ENCODE measurements at regions not wholly inside any gene's neighbourhood (a gene's known extent, or its start where the extent isn't known, plus 50 kb on each side); places are given as distances from the start of the nearest gene placed in this dataset.
"Not testable (repeated sequence)": the region's sequence is repeated elsewhere in the genome, so short reads cannot be mapped to it uniquely, and the experiment has no call there.

- DNase-seq, result no peak
These were observed 492.0 kb upstream of the MAGEB18 start for GRCh38 chrX:25646156-25646555.

- DNase-seq, result no peak
These were observed 489.4 kb upstream of the MAGEB18 start for GRCh38 chrX:25648790-25649189.

GRCh38 chrX:25650216-25650820 is 487.8 kb upstream of the MAGEB18 start:
- DNase-seq, result no peak

GRCh38 chrX:25659317-25659716 is 478.8 kb upstream of the MAGEB18 start:
- no peak for DNase-seq

- DNase-seq, result no peak
These were observed 474.4 kb upstream of the MAGEB18 start for GRCh38 chrX:25663701-25664100.

GRCh38 chrX:25665431-25665830 is 472.7 kb upstream of the MAGEB18 start:
- no peak for DNase-seq

GRCh38 chrX:25667681-25668080 is 470.5 kb upstream of the MAGEB18 start:
- DNase-seq, result no peak

- DNase-seq, result no peak
These were observed 463.4 kb upstream of the MAGEB18 start for GRCh38 chrX:25674776-25675175.

- no peak for DNase-seq
These were observed 436.3 kb upstream of the MAGEB18 start for GRCh38 chrX:25701876-25702275.

- no peak for DNase-seq
These were observed 421.0 kb upstream of the MAGEB18 start for GRCh38 chrX:25717122-25717521.

GRCh38 chrX:25721564-25721963 is 416.6 kb upstream of the MAGEB18 start:
- DNase-seq, result no peak

GRCh38 chrX:25726539-25726938 is 411.6 kb upstream of the MAGEB18 start:
- no peak for DNase-seq

GRCh38 chrX:25733148-25733547 is 405.0 kb upstream of the MAGEB18 start:
- no peak for DNase-seq

- no peak for DNase-seq
These were observed 400.6 kb upstream of the MAGEB18 start for GRCh38 chrX:25737540-25737939.

GRCh38 chrX:25742334-25742733 is 395.8 kb upstream of the MAGEB18 start:
- no peak for DNase-seq

GRCh38 chrX:25754399-25754798 is 383.7 kb upstream of the MAGEB18 start:
- no peak for DNase-seq

GRCh38 chrX:25755194-25755593 is 382.9 kb upstream of the MAGEB18 start:
- DNase-seq, result no peak

- no peak for DNase-seq
These were observed 375.5 kb upstream of the MAGEB18 start for GRCh38 chrX:25762656-25763055.

GRCh38 chrX:25771853-25772252 is 366.3 kb upstream of the MAGEB18 start:
- DNase-seq, result not testable (repeated sequence)

GRCh38 chrX:25797796-25798195 is 340.3 kb upstream of the MAGEB18 start:
- not testable (repeated sequence) for DNase-seq

GRCh38 chrX:25805744-25806143 is 332.4 kb upstream of the MAGEB18 start:
- DNase-seq, result no peak

- DNase-seq, result no peak
These were observed 331.1 kb upstream of the MAGEB18 start for GRCh38 chrX:25807022-25807421.

GRCh38 chrX:25810202-25810601 is 327.9 kb upstream of the MAGEB18 start:
- DNase-seq, result no peak

GRCh38 chrX:25819879-25820278 is 318.3 kb upstream of the MAGEB18 start:
- no peak for DNase-seq

GRCh38 chrX:25851141-25851540 is 287.0 kb upstream of the MAGEB18 start:
- no peak for DNase-seq

Measured in stimulated activated CD8-positive, alpha-beta memory T cell treated with anti-CD3 and anti-CD28 coated beads, Interleukin-4, amount 100 ng/mL, for 48 hours (primary cell).